PC-9 (cell line): ENCODE measurements at regions not wholly inside any gene's neighbourhood (a gene's known extent, or its start where the extent isn't known, plus 50 kb on each side); places are given as distances from the start of the nearest gene placed in this dataset.

ENCODE experiments used
- CTCF ChIP-seq: fragments of 200-600 bp; sonication (generic); conservative IDR thresholded peaks from 2 replicates; pipeline ENCODE4 v1.6.1; 2017; ENCODE audit warnings: mixed run types, antibody characterized with exemption, mild to moderate bottlenecking, moderate library complexity
- EZH2 ChIP-seq: fragments of 200-600 bp; sonication (generic); IDR thresholded peaks from 2 replicates; pipeline ENCODE4 v1.8.0; 2017; ENCODE audit warnings: antibody characterized with exemption, low read depth

- TF ChIP-seq CTCF (no peak), EZH2 (no peak)
Measured at GRCh38 chr12:115132145-115132544, 448.2 kb upstream of the TBX3 start.
